Astrocyte of the cerebellum (primary cell): ENCODE measurements at regions not wholly inside any gene's neighbourhood (a gene's known extent, or its start where the extent isn't known, plus 50 kb on each side); places are given as distances from the start of the nearest gene placed in this dataset.

Experiments
- DNase-seq: peaks from one replicate; pipeline ENCODE4 v3.0.0-alpha.2; 2011; ENCODE audit warnings: low read depth
- H3K4me3 ChIP-seq: 2 replicates; pipeline ENCODE4 v1.5.1; 2011; ENCODE audit warnings: mild to moderate bottlenecking, low read depth, low read length, moderate library complexity
- CTCF ChIP-seq: IDR thresholded peaks from 2 replicates; pipeline ENCODE4 v1.5.1; 2012; ENCODE audit warnings: low read length, low read depth, moderate library complexity, mild to moderate bottlenecking; ENCODE audit errors: missing control alignments
- in situ Hi-C: cut with HindIII; loops from 2 replicates; pipeline ENCODE4 v1.10.0; 2017; ENCODE audit warnings: low sequenced_read_pairs

GRCh38 chrX:112577146-112577545 is 102.6 kb downstream of the LHFPL1 start:
- DNase-seq, result no peak
- H3K4me3 ChIP-seq, result no peak overlapping the region
- no peak for TF ChIP-seq CTCF
- in situ Hi-C loops, result no loop called here

- no peak for DNase-seq
- in situ Hi-C loops, result no loop called here
- no peak overlapping the region for H3K4me3 ChIP-seq
- no peak for TF ChIP-seq CTCF
These were observed 108.3 kb downstream of the LHFPL1 start for GRCh38 chrX:112571388-112571787.

- TF ChIP-seq CTCF, result no peak
- H3K4me3 ChIP-seq, result no peak overlapping the region
- no peak for DNase-seq
- in situ Hi-C loops, result no loop called here
These were observed 123.9 kb downstream of the LHFPL1 start for GRCh38 chrX:112555831-112556230.

GRCh38 chrX:112545051-112545450 is 134.7 kb downstream of the LHFPL1 start:
- no peak for DNase-seq
- TF ChIP-seq CTCF, result no peak
- H3K4me3 ChIP-seq, result no peak overlapping the region
- in situ Hi-C loops, result no loop called here

GRCh38 chrX:112536544-112536943 is 143.2 kb downstream of the LHFPL1 start:
- no peak overlapping the region for H3K4me3 ChIP-seq
- DNase-seq, result no peak
- in situ Hi-C loops, result no loop called here
- TF ChIP-seq CTCF, result no peak

GRCh38 chrX:112527903-112528302 is 151.8 kb downstream of the LHFPL1 start:
- in situ Hi-C loops, result no loop called here
- no peak for DNase-seq
- no peak overlapping the region for H3K4me3 ChIP-seq
- no peak for TF ChIP-seq CTCF

- H3K4me3 ChIP-seq, result no peak overlapping the region
- no peak for TF ChIP-seq CTCF
- in situ Hi-C loops, result no loop called here
- no peak for DNase-seq
These were observed 158.1 kb downstream of the LHFPL1 start for GRCh38 chrX:112521676-112522075.
